ENCODE measurements at regions not wholly inside any gene's neighbourhood (a gene's known extent, or its start where the extent isn't known, plus 50 kb on each side); places are given as distances from the start of the nearest gene placed in this dataset.
"Not testable (repeated sequence)": the region's sequence is repeated elsewhere in the genome, so short reads cannot be mapped to it uniquely, and the experiment has no call there.

- peak in 1 of 2 donors; percentile 68 for DNase-seq (ENCODE audit: low read depth in 2 of 2)
Measured at GRCh38 chr2:87262184-87262702, 240.6 kb upstream of the PLGLB1 start.

GRCh38 chr2:87263868-87264518 is 242.3 kb upstream of the PLGLB1 start:
- DNase-seq (ENCODE audit: low read depth in 2 of 2), result not testable (repeated sequence)

DNA sequence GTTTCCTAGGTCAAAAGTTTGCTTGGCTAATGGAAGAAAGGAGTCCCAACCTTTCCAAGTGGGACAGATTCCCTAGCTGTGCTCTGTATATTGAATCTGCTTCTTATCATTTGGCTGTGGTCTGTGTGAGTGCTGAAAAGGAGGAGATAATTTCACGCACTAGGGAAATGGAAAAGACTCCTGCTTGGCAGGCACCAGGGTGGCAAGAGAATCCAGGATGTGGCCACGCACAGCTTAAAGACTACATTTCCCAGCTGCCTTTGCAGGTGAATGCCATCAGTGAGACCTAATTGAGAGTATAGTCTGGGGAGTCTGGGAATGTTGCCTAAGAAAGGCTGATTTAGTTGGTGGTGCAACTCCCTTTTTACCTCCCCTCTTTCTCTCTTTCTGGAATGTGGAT is 253.5 kb upstream of the PLGLB1 start:
- not testable (repeated sequence) for DNase-seq (ENCODE audit: low read depth in 2 of 2)

DNA sequence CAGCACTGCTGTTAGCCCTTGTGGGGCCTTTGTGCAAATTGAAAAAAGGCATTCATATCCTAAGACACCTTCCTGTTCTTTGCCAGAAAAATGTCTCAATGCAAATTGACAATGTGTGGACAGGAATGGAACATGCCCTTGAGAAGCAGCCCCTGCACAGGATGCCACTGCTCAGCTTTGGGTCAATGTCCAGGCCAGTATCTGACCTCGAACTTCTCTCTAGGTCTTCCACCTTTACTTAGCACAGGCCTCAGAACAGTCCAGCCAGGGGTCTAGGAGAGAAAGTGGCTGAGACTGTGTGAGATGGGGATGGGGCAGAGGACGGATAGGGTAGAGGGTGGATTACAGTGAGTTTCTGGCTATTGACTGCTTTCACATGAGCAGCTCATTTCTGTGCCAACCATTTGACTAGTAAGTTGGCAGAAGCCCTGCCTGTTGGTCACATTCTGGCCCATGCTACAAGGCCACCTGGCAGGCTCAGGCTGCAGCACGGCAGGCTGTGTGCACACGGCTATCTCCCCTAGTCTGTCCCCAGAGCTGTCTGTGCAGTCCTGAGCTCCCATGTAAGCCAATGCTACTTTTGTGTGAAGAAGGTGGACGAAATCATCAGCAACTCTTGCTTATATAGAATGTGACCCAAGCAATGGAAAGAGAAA is 254.5 kb upstream of the PLGLB1 start:
- not testable (repeated sequence) for DNase-seq (ENCODE audit: low read depth in 2 of 2)

- DNase-seq (ENCODE audit: low read depth in 2 of 2), result not testable (repeated sequence)
Measured at GRCh38 chr2:87276673-87277072, 255.0 kb upstream of the PLGLB1 start.

- DNase-seq (ENCODE audit: low read depth in 2 of 2), result not testable (repeated sequence)
Measured at GRCh38 chr2:87277734-87278133, 256.1 kb upstream of the PLGLB1 start.

- DNase-seq (ENCODE audit: low read depth in 2 of 2), result not testable (repeated sequence)
Measured at GRCh38 chr2:87280596-87281355, 259.1 kb upstream of the PLGLB1 start.

GRCh38 chr2:87283735-87284470 is 262.3 kb upstream of the PLGLB1 start:
- not testable (repeated sequence) for DNase-seq (ENCODE audit: low read depth in 2 of 2)

DNA sequence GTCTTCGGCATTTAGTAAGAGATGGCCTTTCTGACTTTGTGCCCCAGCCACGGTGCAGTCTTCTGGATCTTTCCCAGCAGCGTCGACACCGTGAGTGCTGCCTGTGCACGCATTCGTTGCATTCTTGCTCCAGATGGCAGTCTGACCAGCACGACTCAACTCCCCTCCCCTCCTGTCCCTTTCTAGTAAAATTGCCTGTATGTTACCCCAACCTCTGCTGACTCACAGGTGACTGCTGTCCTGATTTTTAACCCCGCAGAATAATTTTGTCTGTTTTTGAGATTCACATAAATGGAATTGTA is 262.8 kb upstream of the PLGLB1 start:
- DNase-seq (ENCODE audit: low read depth in 2 of 2), result not testable (repeated sequence)

- DNase-seq (ENCODE audit: low read depth in 2 of 2), result peak in 1 of 2 donors; percentile 33
Measured at GRCh38 chr2:87285139-87285538, 263.5 kb upstream of the PLGLB1 start.

- not testable (repeated sequence) for DNase-seq (ENCODE audit: low read depth in 2 of 2)
Measured at GRCh38 chr2:87290566-87291307, 269.1 kb upstream of the PLGLB1 start.

- DNase-seq (ENCODE audit: low read depth in 2 of 2), result not testable (repeated sequence)
Measured at GRCh38 chr2:87291400-87292200, 270.0 kb upstream of the PLGLB1 start.

- not testable (repeated sequence) for DNase-seq (ENCODE audit: low read depth in 2 of 2)
Measured at GRCh38 chr2:87293931-87294594, 272.4 kb upstream of the PLGLB1 start.

DNA sequence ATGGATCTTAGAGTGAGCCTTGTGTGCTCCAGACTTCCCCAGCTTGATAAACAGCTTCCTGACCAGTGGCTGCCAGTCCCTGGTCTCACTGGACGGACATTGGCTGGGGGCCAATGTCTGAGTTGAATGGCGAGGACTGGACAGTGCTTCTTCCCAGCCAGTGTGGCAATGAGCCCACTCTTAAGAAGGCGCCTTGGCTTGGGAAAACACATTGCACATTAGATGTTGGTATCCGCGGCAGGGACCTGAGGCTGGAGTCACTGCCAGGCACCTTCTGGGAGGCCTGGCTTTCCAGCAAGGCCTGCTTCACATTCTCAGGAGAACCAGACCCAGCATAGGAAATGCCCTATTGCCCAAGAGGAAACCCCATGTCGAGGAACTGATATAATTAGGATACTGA is 273.5 kb upstream of the PLGLB1 start:
- peak; percentile 32 to 94 for DNase-seq (ENCODE audit: low read depth in 2 of 2)

GRCh38 chr2:87301349-87301748 is 279.7 kb upstream of the PLGLB1 start:
- not testable (repeated sequence) for DNase-seq (ENCODE audit: low read depth in 2 of 2)

- not testable (repeated sequence) for DNase-seq (ENCODE audit: low read depth in 2 of 2)
Measured at GRCh38 chr2:87301871-87302270, 280.2 kb upstream of the PLGLB1 start.

GRCh38 chr2:87308621-87309020 is 287.0 kb upstream of the PLGLB1 start:
- DNase-seq (ENCODE audit: low read depth in 2 of 2), result not testable (repeated sequence)

- DNase-seq (ENCODE audit: low read depth in 2 of 2), result not testable (repeated sequence)
Measured at GRCh38 chr2:87309785-87310184, 288.1 kb upstream of the PLGLB1 start.

- not testable (repeated sequence) for DNase-seq (ENCODE audit: low read depth in 2 of 2)
Measured at GRCh38 chr2:87311896-87312441, 290.3 kb upstream of the PLGLB1 start.

Measured in lung microvascular endothelial cell (primary cell).